Endothelial cell of umbilical vein (primary cell): ENCODE measurements at regions not wholly inside any gene's neighbourhood (a gene's known extent, or its start where the extent isn't known, plus 50 kb on each side); places are given as distances from the start of the nearest gene placed in this dataset.

Experiments
- BruUV-seq: library from RNA; stranded (reverse); fragments of 400-500 nt; replicated peaks from 2 replicates; lab custom pipeline; 2021; lab: Mats Ljungman, UMichigan
- CTCF ChIA-PET: fragments of 300-600, 350-600 bp; sonication (Branson Sonifier 250); formaldehyde crosslinking; loops from one replicate; lab custom pipeline; 2021; ENCODE audit warnings: antibody characterized with exemption, inconsistent platforms; lab: Charles Lee
- POLR2A ChIA-PET: fragments of 300-600, 350-600 bp; sonication (Branson Sonifier 250); formaldehyde crosslinking; loops from one replicate; lab custom pipeline; 2021; ENCODE audit warnings: antibody characterized with exemption, inconsistent platforms; lab: Charles Lee
- DNase-seq: peaks from one replicate; pipeline ENCODE4 v3.0.0-alpha.2; 2011; ENCODE audit warnings: low read depth, low spot score
- FAIRE-seq: peaks from 2 replicates; lab custom pipeline; 2011; peaks lifted over from hg19 to GRCh38; lab: Jason Lieb, UNC
- H2AFZ ChIP-seq: 2 replicates; pipeline ENCODE4 v1.6.0; 2012; ENCODE audit warnings: low read depth, low read length, control low read depth, inconsistent platforms
- H3K27ac ChIP-seq: 2 replicates; pipeline ENCODE4 v1.5.1; 2011; ENCODE audit warnings: low read depth, mild to moderate bottlenecking, control low read depth, low read length, moderate library complexity; ENCODE audit not compliant: insufficient read depth
- H3K27me3 ChIP-seq, 2 experiments: 2 replicates each; pipeline versions ENCODE4 v1.6.0 to v1.6.1; 2011; ENCODE audit warnings: low read length in 2 of 2, mixed read lengths in 1 of 2; ENCODE audit not compliant: control insufficient read depth in 2 of 2, insufficient read depth in 2 of 2
- H3K36me3 ChIP-seq, 2 experiments: 2 replicates in 1 of 2; 3 replicates in 1 of 2; pipeline ENCODE4 v1.5.1; 2011; ENCODE audit warnings: low read length in 2 of 2, mild to moderate bottlenecking in 1 of 2, moderate library complexity in 1 of 2; ENCODE audit not compliant: control insufficient read depth in 2 of 2, insufficient read depth in 2 of 2; ENCODE audit errors: extremely low read depth in 1 of 2
- H3K4me1 ChIP-seq: 3 replicates; pipeline ENCODE4 v1.5.1; 2011; ENCODE audit warnings: mild to moderate bottlenecking, low read length; ENCODE audit not compliant: control insufficient read depth, insufficient read depth; ENCODE audit errors: extremely low read depth
- H3K4me2 ChIP-seq: 2 replicates; pipeline ENCODE4 v1.6.1; 2011; ENCODE audit warnings: low read length, control low read depth, mixed read lengths; ENCODE audit not compliant: insufficient read depth
- H3K4me3 ChIP-seq, 3 experiments: fragments of 200-600 bp in 1 of 3; sonication (generic), shearing (Covaris generic) in 1 of 3; replicated peaks in 1 of 3; 2 replicates each; pipeline ENCODE4 v1.5.1; 2011 to 2016; ENCODE audit warnings: control low read depth in 3 of 3, low read length in 3 of 3, mild to moderate bottlenecking in 2 of 3, inconsistent platforms in 1 of 3, low read depth in 1 of 3, moderate library complexity in 1 of 3; ENCODE audit not compliant: insufficient read depth in 1 of 3
- H3K79me2 ChIP-seq: 2 replicates; pipeline ENCODE4 v1.6.0; 2012; ENCODE audit warnings: low read length, inconsistent platforms; ENCODE audit not compliant: control insufficient read depth, insufficient read depth
- H3K9ac ChIP-seq: replicated peaks from 2 replicates; pipeline ENCODE3; 2011; ENCODE audit warnings: low read length, control low read depth; ENCODE audit not compliant: insufficient read depth; ENCODE audit errors: extremely low read depth
- H3K9me1 ChIP-seq: replicated peaks from 3 replicates; pipeline ENCODE4 v1.6.0; 2011; ENCODE audit warnings: mild to moderate bottlenecking, low read length; ENCODE audit not compliant: control insufficient read depth, insufficient read depth; ENCODE audit errors: extremely low read depth
- H3K9me3 ChIP-seq: replicated peaks from 2 replicates; pipeline ENCODE4 v1.5.1; 2012; ENCODE audit warnings: low read length, inconsistent platforms; ENCODE audit not compliant: control insufficient read depth, insufficient read depth
- H4K20me1 ChIP-seq: replicated peaks from 2 replicates; pipeline ENCODE3; 2011; ENCODE audit warnings: mild to moderate bottlenecking, low read length; ENCODE audit not compliant: control insufficient read depth, insufficient read depth; ENCODE audit errors: extremely low read depth
- CTCF ChIP-seq, 2 donors: IDR thresholded peaks; 1 replicate in 1 of 2; 2 replicates in 1 of 2; pipeline ENCODE4 v1.5.1; 2011; ENCODE audit warnings: low read length in 2 of 2, mild to moderate bottlenecking in 2 of 2, moderate library complexity in 2 of 2, control low read depth in 1 of 2, inconsistent platforms in 1 of 2, low read depth in 1 of 2; ENCODE audit not compliant: insufficient read depth in 1 of 2; ENCODE audit errors: extremely low read depth in 1 of 2
- EZH2 ChIP-seq: IDR thresholded peaks from 2 replicates; pipeline ENCODE4 v1.6.1; 2012; ENCODE audit warnings: borderline replicate concordance, low read depth, mild to moderate bottlenecking, moderate library complexity, low read length, inconsistent platforms; ENCODE audit not compliant: severe bottlenecking
- FOS ChIP-seq: IDR thresholded peaks from 2 replicates; pipeline ENCODE4 v1.6.1; 2011; ENCODE audit warnings: mild to moderate bottlenecking, low read length, moderate library complexity, borderline replicate concordance; ENCODE audit not compliant: insufficient read depth
- GATA2 ChIP-seq: IDR thresholded peaks from 2 replicates; pipeline ENCODE4 v1.7.0; 2011; ENCODE audit warnings: low read depth, mild to moderate bottlenecking, moderate library complexity, mixed read lengths, low read length; ENCODE audit not compliant: insufficient read length, insufficient read depth
- JUN ChIP-seq: IDR thresholded peaks from 2 replicates; pipeline ENCODE4 v1.6.1; 2011; ENCODE audit warnings: borderline replicate concordance, low read depth; ENCODE audit not compliant: insufficient read length, insufficient read depth
- MAX ChIP-seq: IDR thresholded peaks from 2 replicates; pipeline ENCODE4 v1.6.1; 2011; ENCODE audit not compliant: insufficient read depth, insufficient read length
- MYC ChIP-seq: IDR thresholded peaks from one replicate; pipeline ENCODE4 v1.6.1; 2011; ENCODE audit warnings: mild to moderate bottlenecking, low read depth, low read length
- POLR2A ChIP-seq: IDR thresholded peaks from 2 replicates; pipeline ENCODE4 v1.6.1; 2012; ENCODE audit warnings: low read depth, mild to moderate bottlenecking, control low read depth, low read length
- POLR2AphosphoS5 ChIP-seq: IDR thresholded peaks from 2 replicates; pipeline ENCODE4 v1.6.1; 2012; ENCODE audit warnings: low read depth, mild to moderate bottlenecking, control low read depth, low read length, moderate library complexity; ENCODE audit not compliant: insufficient read depth
- dilution Hi-C: fragments of 300-500 bp; cut with MboI; formaldehyde crosslinking; loops from one replicate; pipeline ENCODE4 v1.15.0; 2019; ENCODE audit warnings: low sequenced_read_pairs; ENCODE audit not compliant: extremely low pct_ligation_motif_present
- intact Hi-C: fragments of 100-400 bp; cut with micrococcal nuclease; formaldehyde crosslinking; loops from one replicate; pipeline ENCODE4 v1.10.0; 2022

- BruUV-seq: no TSS peak
- dilution Hi-C loops: no loop called here
- no peak overlapping the region for H2AFZ ChIP-seq
- H3K36me3 ChIP-seq: no peaks in the 10 kb centered on the region
- TF ChIP-seq GATA2 (no peak), JUN (no peak), CTCF (IDR thresholded peaks at IDR 0.05; ENCODE audit: extremely low read depth in 1 of 2, insufficient read depth in 1 of 2, low read depth in 1 of 2, low read length in 2 of 2) (no peak), EZH2 (no peak), FOS (no peak), POLR2AphosphoS5 (no peak), POLR2A (no peak), MYC (no peak), MAX (no peak)
- H3K9me3 ChIP-seq: no peaks in the 10 kb centered on the region
- H3K79me2 ChIP-seq: no peaks in the 10 kb centered on the region
- no peaks in the 10 kb centered on the region for H4K20me1 ChIP-seq
- no peak for FAIRE-seq
- no peaks in the 10 kb centered on the region for H3K4me1 ChIP-seq
- H3K27ac ChIP-seq: no peak overlapping the region
- no peak overlapping the region for H3K4me2 ChIP-seq
- no peak overlapping the region for H3K9ac ChIP-seq
- ChIA-PET POLR2A (no interaction called here), CTCF (no interaction called here)
- H3K27me3 ChIP-seq: no peaks in the 10 kb centered on the region
- no peak for DNase-seq
- H3K9me1 ChIP-seq: no peaks in the 10 kb centered on the region
- intact Hi-C loops: no loop called here
- no peak overlapping the region for H3K4me3 ChIP-seq
Measured at GRCh38 chr20:57059055-57059596, 207.3 kb downstream of the BMP7 start.
